Mesendoderm (in vitro differentiated cells): ENCODE measurements at regions not wholly inside any gene's neighbourhood (a gene's known extent, or its start where the extent isn't known, plus 50 kb on each side); places are given as distances from the start of the nearest gene placed in this dataset.

ENCODE experiments used
- DNase-seq: peaks from one replicate; pipeline ENCODE4 v3.0.0; 2013
- H2AK5ac ChIP-seq: 2 replicates; pipeline ENCODE4 v1.6.1; 2013; ENCODE audit warnings: low read length, inconsistent platforms
- H2BK120ac ChIP-seq: 2 replicates; pipeline ENCODE4 v1.6.1; 2013; ENCODE audit warnings: low read depth, mild to moderate bottlenecking, low read length, moderate library complexity, mixed read lengths
- H2BK15ac ChIP-seq: replicated peaks from 2 replicates; pipeline ENCODE4 v1.6.1; 2013; ENCODE audit warnings: low read depth, mild to moderate bottlenecking, moderate library complexity
- H2BK5ac ChIP-seq: 2 replicates; pipeline ENCODE4 v1.6.1; 2013; ENCODE audit warnings: low read length, inconsistent platforms
- H3K18ac ChIP-seq: 2 replicates; pipeline ENCODE4 v1.6.1; 2013; ENCODE audit warnings: mild to moderate bottlenecking, low read length, mixed read lengths
- H3K23ac ChIP-seq: one replicate; pipeline ENCODE4 v1.6.1; 2013; ENCODE audit warnings: low read length
- H3K27ac ChIP-seq: 2 replicates; pipeline ENCODE4 v1.5.1; 2013; ENCODE audit warnings: low read depth, mild to moderate bottlenecking, inconsistent platforms, low read length, moderate library complexity
- H3K27me3 ChIP-seq: 2 replicates; pipeline ENCODE4 v1.6.1; 2013; ENCODE audit warnings: low read length, control low read depth, mild to moderate bottlenecking, inconsistent platforms; ENCODE audit not compliant: insufficient read depth, poor library complexity
- H3K36me3 ChIP-seq: 2 replicates; pipeline ENCODE4 v1.6.1; 2013; ENCODE audit warnings: low read length, inconsistent platforms; ENCODE audit not compliant: control insufficient read depth, insufficient read depth
- H3K4ac ChIP-seq: one replicate; pipeline ENCODE4 v1.6.1; 2013; ENCODE audit warnings: low read depth, mild to moderate bottlenecking, low read length, moderate library complexity
- H3K4me1 ChIP-seq: 2 replicates; pipeline ENCODE4 v1.6.1; 2013; ENCODE audit warnings: low read depth, low read length, inconsistent platforms; ENCODE audit not compliant: control insufficient read depth
- H3K4me2 ChIP-seq: 2 replicates; pipeline ENCODE4 v1.6.1; 2013; ENCODE audit warnings: low read length
- H3K4me3 ChIP-seq: 2 replicates; pipeline ENCODE4 v1.5.1; 2013; ENCODE audit warnings: mild to moderate bottlenecking, low read length
- H3K56ac ChIP-seq: one replicate; pipeline ENCODE4 v1.6.1; 2013; ENCODE audit warnings: low read length
- H3K79me1 ChIP-seq: 2 replicates; pipeline ENCODE4 v1.6.1; 2013; ENCODE audit warnings: low read length, inconsistent platforms
- H3K79me2 ChIP-seq: 2 replicates; pipeline ENCODE4 v1.6.1; 2013; ENCODE audit warnings: mild to moderate bottlenecking, low read length; ENCODE audit not compliant: control insufficient read depth, insufficient read depth
- H3K9ac ChIP-seq: 2 replicates; pipeline ENCODE4 v1.6.1; 2013; ENCODE audit warnings: low read length, inconsistent platforms
- H4K5ac ChIP-seq: one replicate; pipeline ENCODE4 v1.6.1; 2013; ENCODE audit warnings: low read length
- H4K8ac ChIP-seq: one replicate; pipeline ENCODE4 v1.6.1; 2013; ENCODE audit warnings: low read depth, mild to moderate bottlenecking, control low read depth, low read length, moderate library complexity
- WGBS: extraction: QIAGEN DNeasy Blood & Tissue Kit; methylation state at CpG from one replicate; pipeline ENCODE4 v1.1.7; 2013; ENCODE audit warnings: low lambda C conversion rate, missing lambda C conversion rate; ENCODE audit not compliant: insufficient coverage; ENCODE audit errors: extremely low coverage; 5-methylcytosine and 5-hydroxymethylcytosine counted together

DNA sequence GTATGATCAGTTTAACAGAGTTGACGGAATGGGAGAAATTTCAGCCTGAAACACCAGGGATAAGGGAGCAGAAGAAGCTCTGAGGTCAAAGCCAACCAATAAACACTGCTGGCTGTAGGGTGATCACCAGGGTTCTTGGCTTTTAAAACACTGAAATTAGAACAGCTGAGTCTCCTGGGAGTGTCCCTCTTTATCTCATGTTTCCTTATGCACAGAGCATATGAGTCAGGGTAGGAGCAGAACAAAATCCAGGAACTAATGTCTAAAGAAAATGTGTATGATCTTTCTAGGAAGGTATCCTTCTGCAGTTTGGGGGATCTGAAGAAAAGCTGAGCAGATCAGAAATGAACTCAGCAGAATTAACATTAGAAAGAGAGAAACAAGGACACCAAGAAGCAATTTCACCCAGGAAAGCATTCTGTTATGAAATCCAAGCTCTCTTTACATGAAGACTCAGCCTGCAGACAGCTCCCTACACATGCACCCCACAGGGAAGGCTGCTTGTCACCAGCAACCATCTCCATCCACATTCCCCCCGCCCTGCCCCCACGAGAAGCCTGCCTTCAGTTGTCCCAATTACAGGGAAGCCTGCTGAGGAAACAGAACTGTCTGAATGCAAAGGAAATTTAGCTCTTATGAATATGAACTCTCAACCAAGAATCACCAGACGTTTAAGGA is 469.7 kb downstream of the PDCD6IP start:
- no peaks in the 10 kb centered on the region for H3K79me2 ChIP-seq
- H3K9ac ChIP-seq, result no peak overlapping the region
- no peaks in the 10 kb centered on the region for H3K27me3 ChIP-seq
- no peak overlapping the region for H3K18ac ChIP-seq
- no peak overlapping the region for H3K4ac ChIP-seq
- no peaks in the 10 kb centered on the region for H3K36me3 ChIP-seq
- H3K79me1 ChIP-seq, result no peaks in the 10 kb centered on the region
- H2BK15ac ChIP-seq, result no peak overlapping the region
- no CpG with 5 or more reads among the region's 4 CpGs for WGBS
- no peak for DNase-seq
- H3K27ac ChIP-seq, result no peak overlapping the region
- no peak overlapping the region for H2BK5ac ChIP-seq
- H4K5ac ChIP-seq, result no peak overlapping the region
- H3K56ac ChIP-seq, result no peak overlapping the region
- no peak overlapping the region for H4K8ac ChIP-seq
- H3K4me2 ChIP-seq, result no peak overlapping the region
- no peak overlapping the region for H3K4me3 ChIP-seq
- H2BK120ac ChIP-seq, result no peak overlapping the region
- H2AK5ac ChIP-seq, result no peak overlapping the region
- no peaks in the 10 kb centered on the region for H3K4me1 ChIP-seq
- no peak overlapping the region for H3K23ac ChIP-seq

GRCh38 chr3:34275811-34276210 is 477.4 kb downstream of the PDCD6IP start:
- Histone ChIP-seq H3K9ac (no peak overlapping the region), H3K4me3 (no peak overlapping the region), H2BK120ac (no peak overlapping the region), H2AK5ac (no peak overlapping the region), H3K18ac (no peak overlapping the region), H3K23ac (no peak overlapping the region), H3K36me3 (no peaks in the 10 kb centered on the region), H4K5ac (no peak overlapping the region), H3K4me2 (no peak overlapping the region), H4K8ac (no peak overlapping the region), H3K56ac (no peak overlapping the region), H3K27me3 (no peaks in the 10 kb centered on the region), H3K4me1 (no peaks in the 10 kb centered on the region), H3K79me2 (no peaks in the 10 kb centered on the region), H3K4ac (no peak overlapping the region), H3K27ac (no peak overlapping the region), H2BK5ac (no peak overlapping the region), H3K79me1 (no peaks in the 10 kb centered on the region), H2BK15ac (no peak overlapping the region)
- WGBS, result no CpG with 5 or more reads among the region's 2 CpGs
- DNase-seq, result no peak

DNA sequence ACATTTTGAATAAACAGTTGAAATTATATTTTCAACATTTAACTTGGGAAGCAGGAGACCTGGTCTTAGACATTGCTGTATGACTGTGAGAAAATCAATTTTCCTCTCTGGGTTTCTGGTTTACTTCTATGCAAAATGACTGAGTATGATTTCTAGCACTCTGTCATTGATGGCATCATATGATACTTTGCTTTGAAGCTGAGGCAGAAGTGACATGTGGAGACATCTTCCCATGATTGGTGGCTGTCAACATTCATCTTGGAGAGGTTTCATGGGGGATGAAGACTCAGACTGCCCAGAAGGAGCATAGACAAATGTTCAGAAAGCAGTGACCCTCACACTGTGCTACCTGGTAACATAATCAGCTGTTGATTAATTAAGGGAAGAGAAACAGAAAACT is 477.9 kb downstream of the PDCD6IP start:
- no peak overlapping the region for H3K4me2 ChIP-seq
- H3K4ac ChIP-seq, result no peak overlapping the region
- H3K9ac ChIP-seq, result no peak overlapping the region
- H3K27ac ChIP-seq, result no peak overlapping the region
- H3K18ac ChIP-seq, result no peak overlapping the region
- H3K36me3 ChIP-seq, result no peaks in the 10 kb centered on the region
- no peaks in the 10 kb centered on the region for H3K27me3 ChIP-seq
- H2BK120ac ChIP-seq, result no peak overlapping the region
- no peak overlapping the region for H3K23ac ChIP-seq
- H2BK5ac ChIP-seq, result no peak overlapping the region
- H4K8ac ChIP-seq, result no peak overlapping the region
- no peaks in the 10 kb centered on the region for H3K4me1 ChIP-seq
- H2AK5ac ChIP-seq, result no peak overlapping the region
- H2BK15ac ChIP-seq, result no peak overlapping the region
- no peaks in the 10 kb centered on the region for H3K79me1 ChIP-seq
- no peak for DNase-seq
- no peak overlapping the region for H4K5ac ChIP-seq
- H3K79me2 ChIP-seq, result no peaks in the 10 kb centered on the region
- no peak overlapping the region for H3K56ac ChIP-seq
- no peak overlapping the region for H3K4me3 ChIP-seq

- H3K4me2 ChIP-seq, result no peak overlapping the region
- H3K79me1 ChIP-seq, result no peaks in the 10 kb centered on the region
- H3K4ac ChIP-seq, result no peak overlapping the region
- no peaks in the 10 kb centered on the region for H3K36me3 ChIP-seq
- no peak overlapping the region for H2BK5ac ChIP-seq
- H3K23ac ChIP-seq, result no peak overlapping the region
- no peak overlapping the region for H4K8ac ChIP-seq
- DNase-seq, result no peak
- no CpG with 5 or more reads among the region's 2 CpGs for WGBS
- H3K56ac ChIP-seq, result no peak overlapping the region
- no peak overlapping the region for H2BK15ac ChIP-seq
- no peak overlapping the region for H4K5ac ChIP-seq
- H3K9ac ChIP-seq, result no peak overlapping the region
- no peaks in the 10 kb centered on the region for H3K4me1 ChIP-seq
- H2AK5ac ChIP-seq, result no peak overlapping the region
- no peak overlapping the region for H2BK120ac ChIP-seq
- no peaks in the 10 kb centered on the region for H3K79me2 ChIP-seq
- H3K27me3 ChIP-seq, result no peaks in the 10 kb centered on the region
- H3K27ac ChIP-seq, result no peak overlapping the region
- H3K18ac ChIP-seq, result no peak overlapping the region
- no peak overlapping the region for H3K4me3 ChIP-seq
These were observed 478.7 kb downstream of the PDCD6IP start for GRCh38 chr3:34277110-34277509.

GRCh38 chr3:34279901-34280300 is 481.5 kb downstream of the PDCD6IP start:
- H3K9ac ChIP-seq, result no peak overlapping the region
- H3K56ac ChIP-seq, result no peak overlapping the region
- H3K79me2 ChIP-seq, result no peaks in the 10 kb centered on the region
- H3K36me3 ChIP-seq, result no peaks in the 10 kb centered on the region
- no peak overlapping the region for H2AK5ac ChIP-seq
- H2BK5ac ChIP-seq, result no peak overlapping the region
- H3K4me1 ChIP-seq, result no peaks in the 10 kb centered on the region
- H2BK120ac ChIP-seq, result no peak overlapping the region
- no peak for DNase-seq
- no peak overlapping the region for H3K27ac ChIP-seq
- WGBS, result no CpG with 5 or more reads among the region's 2 CpGs
- no peak overlapping the region for H2BK15ac ChIP-seq
- H3K79me1 ChIP-seq, result no peaks in the 10 kb centered on the region
- no peak overlapping the region for H4K5ac ChIP-seq
- H3K23ac ChIP-seq, result no peak overlapping the region
- no peak overlapping the region for H3K18ac ChIP-seq
- H3K27me3 ChIP-seq, result no peaks in the 10 kb centered on the region
- H3K4me2 ChIP-seq, result no peak overlapping the region
- no peak overlapping the region for H3K4ac ChIP-seq
- no peak overlapping the region for H3K4me3 ChIP-seq
- no peak overlapping the region for H4K8ac ChIP-seq

DNA sequence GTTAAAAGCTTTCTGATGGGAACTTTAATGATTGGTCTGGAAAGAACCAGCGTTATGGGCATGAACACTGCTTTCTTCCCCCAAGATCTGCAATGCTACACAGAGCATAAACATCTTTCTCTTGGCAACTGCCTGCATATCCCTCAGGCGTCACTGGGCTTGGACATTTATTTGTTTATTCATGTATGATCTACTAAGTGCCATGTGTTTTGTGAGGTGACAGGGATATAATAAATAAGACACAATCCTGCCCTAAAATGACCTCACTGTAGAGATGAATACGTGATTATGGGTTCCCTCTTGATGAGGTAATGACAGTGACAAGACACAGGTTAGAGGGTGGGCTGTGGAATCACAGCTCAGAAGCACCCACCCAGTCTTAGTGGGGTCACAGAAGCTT is 485.3 kb downstream of the PDCD6IP start:
- Histone ChIP-seq H3K4me3 (no peak overlapping the region), H3K36me3 (no peaks in the 10 kb centered on the region), H2BK15ac (no peak overlapping the region), H3K56ac (no peak overlapping the region), H2BK120ac (no peak overlapping the region), H3K4ac (no peak overlapping the region), H3K79me1 (no peaks in the 10 kb centered on the region), H3K27me3 (no peaks in the 10 kb centered on the region), H3K18ac (no peak overlapping the region), H3K9ac (no peak overlapping the region), H3K79me2 (no peaks in the 10 kb centered on the region), H4K5ac (no peak overlapping the region), H3K23ac (no peak overlapping the region), H4K8ac (no peak overlapping the region), H2BK5ac (no peak overlapping the region), H2AK5ac (no peak overlapping the region), H3K4me1 (no peaks in the 10 kb centered on the region), H3K4me2 (no peak overlapping the region), H3K27ac (no peak overlapping the region)
- DNase-seq, result no peak
- WGBS, result no CpG with 5 or more reads among the region's 3 CpGs
